ENCODE measurements at regions not wholly inside any gene's neighbourhood (a gene's known extent, or its start where the extent isn't known, plus 50 kb on each side); places are given as distances from the start of the nearest gene placed in this dataset.

- Histone ChIP-seq H3K36me3 (no peaks in the 10 kb centered on the region), H3K27ac (no peak overlapping the region), H3K9me3 (ENCODE audit: low read depth) (no peaks in the 10 kb centered on the region), H3K4me3 (no peak overlapping the region), H3K4me1 (ENCODE audit: low read depth) (no peaks in the 10 kb centered on the region), H3K27me3 (no peaks in the 10 kb centered on the region)
- no peak for DNase-seq (ENCODE audit: low read depth in 1 of 2, low spot score in 1 of 2)
- TF ChIP-seq CTCF (IDR thresholded peaks at IDR 0.05; ENCODE audit: low read depth, low read length): no peak
These were observed 522.1 kb upstream of the BTBD3 start for GRCh38 chr20:11395581-11395980.

GRCh38 chr20:11401988-11402387 is 515.7 kb upstream of the BTBD3 start:
- H3K27ac ChIP-seq: no peak overlapping the region
- no peak for DNase-seq (ENCODE audit: low read depth in 1 of 2, low spot score in 1 of 2)
- no peaks in the 10 kb centered on the region for H3K4me1 ChIP-seq (ENCODE audit: low read depth)
- no peaks in the 10 kb centered on the region for H3K27me3 ChIP-seq
- no peaks in the 10 kb centered on the region for H3K9me3 ChIP-seq (ENCODE audit: low read depth)
- H3K36me3 ChIP-seq: no peaks in the 10 kb centered on the region
- TF ChIP-seq CTCF (IDR thresholded peaks at IDR 0.05; ENCODE audit: low read depth, low read length): no peak
- no peak overlapping the region for H3K4me3 ChIP-seq

- Histone ChIP-seq H3K27me3 (no peaks in the 10 kb centered on the region), H3K9me3 (ENCODE audit: low read depth) (no peaks in the 10 kb centered on the region), H3K4me3 (no peak overlapping the region), H3K27ac (no peak overlapping the region), H3K36me3 (no peaks in the 10 kb centered on the region), H3K4me1 (ENCODE audit: low read depth) (no peaks in the 10 kb centered on the region)
- no peak for TF ChIP-seq CTCF (IDR thresholded peaks at IDR 0.05; ENCODE audit: low read depth, low read length)
- peak in 1 of 2 donors; percentile 58 for DNase-seq (ENCODE audit: low read depth in 1 of 2, low spot score in 1 of 2)
These were observed 514.0 kb upstream of the BTBD3 start for GRCh38 chr20:11403711-11404110.

GRCh38 chr20:11406877-11407276 is 510.8 kb upstream of the BTBD3 start:
- H3K4me3 ChIP-seq: no peak overlapping the region
- no peak for DNase-seq (ENCODE audit: low read depth in 1 of 2, low spot score in 1 of 2)
- H3K27ac ChIP-seq: no peak overlapping the region
- H3K9me3 ChIP-seq (ENCODE audit: low read depth): no peaks in the 10 kb centered on the region
- no peaks in the 10 kb centered on the region for H3K36me3 ChIP-seq
- H3K27me3 ChIP-seq: no peaks in the 10 kb centered on the region
- no peaks in the 10 kb centered on the region for H3K4me1 ChIP-seq (ENCODE audit: low read depth)
- TF ChIP-seq CTCF (IDR thresholded peaks at IDR 0.05; ENCODE audit: low read depth, low read length): no peak

GRCh38 chr20:11409561-11409960 is 508.1 kb upstream of the BTBD3 start:
- Histone ChIP-seq H3K9me3 (ENCODE audit: low read depth) (no peaks in the 10 kb centered on the region), H3K4me1 (ENCODE audit: low read depth) (no peaks in the 10 kb centered on the region), H3K27ac (no peak overlapping the region), H3K4me3 (no peak overlapping the region), H3K27me3 (no peaks in the 10 kb centered on the region), H3K36me3 (no peaks in the 10 kb centered on the region)
- DNase-seq (ENCODE audit: low read depth in 1 of 2, low spot score in 1 of 2): no peak
- no peak for TF ChIP-seq CTCF (IDR thresholded peaks at IDR 0.05; ENCODE audit: low read depth, low read length)

- H3K27ac ChIP-seq: no peak overlapping the region
- no peaks in the 10 kb centered on the region for H3K4me1 ChIP-seq (ENCODE audit: low read depth)
- H3K9me3 ChIP-seq (ENCODE audit: low read depth): no peaks in the 10 kb centered on the region
These were observed 505.9 kb upstream of the BTBD3 start for GRCh38 chr20:11411765-11412164.

More at GRCh38 chr20:11411765-11412164, 505.9 kb upstream of the BTBD3 start:
- no peak for DNase-seq (ENCODE audit: low read depth in 1 of 2, low spot score in 1 of 2)
- Histone ChIP-seq H3K27me3 (no peaks in the 10 kb centered on the region), H3K36me3 (no peaks in the 10 kb centered on the region), H3K4me3 (no peak overlapping the region)
- TF ChIP-seq CTCF (IDR thresholded peaks at IDR 0.05; ENCODE audit: low read depth, low read length): no peak
